HG03575 (cell line): ENCODE measurements at regions not wholly inside any gene's neighbourhood (a gene's known extent, or its start where the extent isn't known, plus 50 kb on each side); places are given as distances from the start of the nearest gene placed in this dataset.
"Not testable (repeated sequence)": the region's sequence is repeated elsewhere in the genome, so short reads cannot be mapped to it uniquely, and the experiment has no call there.

ENCODE experiments used
- ATAC-seq: cut with Tn5 transposase; IDR thresholded peaks from one replicate; pipeline ENCODE4 v1.9.1; 2021; ENCODE audit not compliant: unreplicated experiment, insufficient number of reproducible peaks, low FRiP score; ENCODE audit errors: extremely low read depth

DNA sequence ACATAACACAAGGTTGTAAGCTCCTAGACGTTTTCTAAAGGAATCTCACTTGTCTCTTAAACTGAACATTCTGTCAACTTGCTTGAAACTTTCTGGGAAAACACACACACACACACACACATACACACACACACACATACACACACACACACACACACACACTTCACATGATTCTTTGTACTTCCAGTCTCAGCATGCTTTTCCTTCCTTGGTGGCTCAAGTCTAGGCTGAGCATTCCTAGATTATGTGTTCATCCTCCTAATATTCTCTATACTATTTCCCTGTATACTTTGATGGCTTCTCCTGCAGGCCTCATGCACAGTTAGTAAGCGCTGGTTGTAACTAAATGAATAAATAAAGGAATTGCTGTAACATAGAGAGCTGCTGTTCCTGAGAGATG lies 372.1 kb downstream of the PTPRC start:
- ATAC-seq = no peak

DNA sequence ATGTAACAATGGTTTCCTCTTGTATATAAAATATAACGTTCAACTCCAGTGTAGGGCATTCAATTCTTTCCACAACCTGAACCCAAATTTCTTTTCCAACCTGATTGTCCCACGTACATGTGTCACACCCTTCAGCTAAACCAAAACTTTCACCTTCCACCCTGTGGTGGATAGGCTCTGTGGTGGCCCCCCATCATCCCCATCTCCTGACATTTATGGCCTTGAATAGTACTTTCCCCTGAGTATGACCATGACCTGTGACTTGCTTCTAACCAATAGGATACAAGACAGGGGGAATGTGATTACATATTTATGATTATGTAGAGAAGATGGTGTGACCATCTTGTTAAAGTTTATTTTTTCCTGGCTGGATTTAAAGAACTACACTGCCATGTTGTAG lies 377.0 kb downstream of the PTPRC start:
- no peak for ATAC-seq

DNA sequence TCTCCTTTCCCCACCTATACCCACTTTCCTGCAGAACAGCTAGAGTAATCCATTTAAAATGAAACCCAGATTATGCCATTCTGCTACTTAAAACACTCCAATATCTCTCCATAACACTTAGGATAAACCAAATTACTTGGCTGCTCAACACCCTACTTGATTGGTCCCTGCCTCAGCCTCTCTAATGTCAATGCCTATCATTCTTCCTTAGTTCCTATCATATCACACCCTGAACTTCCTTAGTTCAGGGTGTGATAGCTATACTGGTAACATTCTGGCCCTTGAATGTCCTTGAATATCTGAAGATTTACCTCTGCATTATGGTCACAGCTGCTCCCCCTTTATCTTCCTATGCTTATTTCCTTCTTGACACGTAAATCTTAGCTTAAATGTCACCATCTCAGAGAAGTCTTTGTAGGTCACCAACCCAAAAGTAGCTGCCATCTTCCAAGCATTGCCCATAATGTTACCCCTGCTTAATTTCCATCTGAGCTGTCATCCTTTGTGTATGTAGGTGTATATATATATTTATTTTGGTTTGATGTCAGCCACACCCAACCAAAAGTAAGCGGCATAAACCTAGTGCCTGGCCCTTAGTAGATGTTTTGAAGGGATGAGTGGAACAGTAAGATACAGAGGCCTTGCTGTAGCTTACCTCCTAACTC lies 379.8 kb downstream of the PTPRC start:
- ATAC-seq = no peak

DNA sequence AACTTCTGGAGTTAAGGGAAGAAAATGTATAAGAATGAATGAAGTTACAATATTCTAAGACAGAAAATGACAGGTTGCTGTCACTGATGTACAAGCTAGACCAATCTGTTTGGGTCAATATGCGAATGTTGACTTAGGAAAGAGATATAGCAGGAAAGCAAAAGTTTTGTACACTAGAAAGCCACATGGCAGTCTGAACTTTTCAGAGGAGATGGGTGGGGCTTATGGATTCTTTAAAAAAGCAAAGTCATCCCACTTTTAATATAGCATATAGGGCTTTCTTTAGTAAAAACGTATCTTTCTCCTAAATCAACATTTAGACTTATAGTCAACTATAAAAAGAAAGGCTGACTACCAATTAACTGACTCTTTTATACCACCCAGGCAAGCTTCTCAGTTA lies 381.2 kb downstream of the PTPRC start:
- no peak for ATAC-seq

DNA sequence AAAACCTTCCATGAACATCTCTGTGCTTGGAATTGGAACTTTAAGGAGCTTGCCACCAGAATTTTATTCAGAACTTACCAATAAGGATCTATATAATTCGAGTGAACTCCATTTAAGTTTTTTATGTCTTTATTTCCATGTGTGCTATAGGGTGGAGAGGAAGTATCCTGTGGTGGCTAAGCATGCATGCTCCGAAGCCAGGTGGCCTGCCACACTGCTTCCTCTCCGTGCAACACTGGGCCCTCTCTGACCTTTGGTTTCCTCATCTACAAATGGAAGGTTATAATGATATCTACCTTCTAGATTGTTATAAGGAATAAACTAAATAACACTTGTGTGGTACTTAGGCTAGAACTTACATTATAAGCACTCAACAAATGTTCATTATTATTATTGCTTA lies 382.1 kb downstream of the PTPRC start:
- no peak for ATAC-seq

DNA sequence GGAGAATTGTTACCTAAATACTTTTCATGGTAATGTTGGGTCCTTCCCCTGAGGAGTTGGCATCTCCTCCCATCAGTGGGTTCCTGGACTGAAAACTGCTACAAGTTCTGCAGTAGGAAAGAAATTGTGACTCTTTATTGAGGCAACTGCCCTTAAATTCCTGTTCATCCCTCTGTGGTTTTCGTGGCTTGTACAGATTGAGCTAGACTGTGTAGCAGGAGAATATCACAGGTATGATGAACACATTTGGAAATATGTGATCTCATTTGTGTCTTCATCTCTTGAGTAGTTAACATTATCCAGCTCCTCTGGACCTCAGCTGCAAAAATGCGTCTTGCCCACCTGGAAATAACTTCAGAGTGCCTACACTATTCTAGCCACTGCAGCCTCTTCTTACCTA lies 390.6 kb downstream of the PTPRC start:
- no peak for ATAC-seq

DNA sequence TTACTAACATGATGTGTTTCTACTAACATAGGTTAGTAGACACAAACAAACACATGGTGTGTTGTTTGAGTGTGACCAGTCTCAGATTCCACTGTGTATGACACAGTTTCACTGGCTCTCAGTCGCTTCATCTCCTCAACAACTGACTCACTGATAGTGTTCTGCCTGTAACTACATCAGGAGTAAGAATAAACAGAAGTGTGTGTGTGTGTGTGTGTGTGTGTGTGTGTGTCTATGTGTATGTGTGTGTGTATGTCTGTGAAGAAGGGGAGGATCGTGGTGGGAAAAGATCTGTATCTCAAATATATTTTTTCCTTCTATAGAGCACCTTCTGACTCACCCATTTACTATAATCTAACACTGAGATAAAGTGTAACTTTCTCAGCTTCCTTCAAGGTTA lies 391.0 kb downstream of the PTPRC start:
- no peak for ATAC-seq

DNA sequence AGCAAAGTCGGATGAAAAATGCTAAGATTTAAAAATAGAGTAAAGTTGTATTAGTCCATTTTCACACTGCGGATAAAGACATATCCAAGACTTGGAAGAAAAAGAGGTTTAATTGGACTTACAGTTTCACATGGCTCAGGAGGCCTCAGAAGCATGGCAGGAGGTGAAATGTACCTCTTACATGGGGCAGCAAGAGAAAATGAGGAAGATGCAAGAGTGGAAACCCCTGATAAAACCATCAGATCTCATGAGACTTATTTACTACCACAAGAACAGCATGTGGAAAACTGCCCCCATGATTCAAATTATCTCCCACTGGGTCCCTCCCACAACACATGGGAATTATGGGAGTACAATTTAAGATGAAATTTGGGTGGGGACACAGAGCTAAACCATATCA lies 391.7 kb downstream of the PTPRC start:
- not testable (repeated sequence) for ATAC-seq

DNA sequence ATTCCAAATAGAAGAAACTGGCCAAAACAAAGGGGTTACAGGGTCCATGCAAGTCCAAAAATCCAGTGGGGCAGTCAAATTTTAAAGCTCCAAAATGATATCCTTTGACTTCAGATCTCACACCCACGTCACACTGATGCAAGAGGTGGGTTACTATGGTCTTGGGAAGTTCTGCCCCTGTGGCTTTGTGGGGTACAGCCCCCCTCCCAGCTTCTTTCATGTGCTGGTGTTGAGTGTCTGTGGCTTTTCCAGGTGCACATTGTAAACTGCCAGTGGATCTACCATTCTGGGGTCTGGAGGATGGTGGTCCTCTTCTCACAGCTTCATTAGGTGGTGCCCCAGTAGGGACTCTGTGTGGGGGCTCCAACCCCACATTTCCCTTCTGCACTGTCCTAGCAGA lies 392.3 kb downstream of the PTPRC start:
- ATAC-seq = not testable (repeated sequence)

DNA sequence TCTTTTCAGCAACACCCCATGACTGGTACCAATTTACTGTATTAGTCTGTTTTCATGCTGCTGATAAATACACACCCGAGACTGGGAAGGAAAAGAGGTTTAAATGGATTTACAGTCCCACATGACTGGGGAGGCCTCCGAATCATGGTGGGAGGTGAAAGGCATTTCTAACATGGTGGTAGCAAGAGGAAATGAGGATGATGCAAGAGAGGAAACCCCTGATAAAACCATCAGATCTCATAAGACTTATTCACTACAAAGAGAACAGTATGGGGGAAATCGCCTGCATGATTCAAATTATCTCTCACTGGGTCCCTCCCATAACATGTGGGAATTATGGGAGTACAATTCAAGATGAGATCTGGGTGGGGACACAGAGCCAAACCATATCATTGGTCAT lies 393.6 kb downstream of the PTPRC start:
- ATAC-seq = not testable (repeated sequence)

DNA sequence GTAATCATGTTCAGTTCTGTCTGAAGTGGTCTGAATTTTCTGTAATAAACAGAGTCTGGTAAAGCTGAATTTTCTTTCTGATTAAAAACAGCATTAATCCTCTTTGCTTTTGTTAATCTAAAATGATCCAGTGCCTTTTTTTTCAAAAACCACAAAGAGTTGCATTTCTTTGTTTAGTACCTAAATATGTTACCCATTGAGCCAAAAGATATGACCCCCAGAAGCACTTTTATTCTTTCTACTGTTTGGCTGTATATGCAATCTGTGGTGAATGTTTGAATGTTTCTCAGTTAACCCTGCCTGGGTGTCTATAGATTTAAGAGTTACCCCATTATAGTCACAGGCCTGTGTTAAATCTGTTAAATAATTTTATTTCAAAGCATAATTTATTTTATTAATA lies 394.8 kb downstream of the PTPRC start:
- ATAC-seq = no peak

DNA sequence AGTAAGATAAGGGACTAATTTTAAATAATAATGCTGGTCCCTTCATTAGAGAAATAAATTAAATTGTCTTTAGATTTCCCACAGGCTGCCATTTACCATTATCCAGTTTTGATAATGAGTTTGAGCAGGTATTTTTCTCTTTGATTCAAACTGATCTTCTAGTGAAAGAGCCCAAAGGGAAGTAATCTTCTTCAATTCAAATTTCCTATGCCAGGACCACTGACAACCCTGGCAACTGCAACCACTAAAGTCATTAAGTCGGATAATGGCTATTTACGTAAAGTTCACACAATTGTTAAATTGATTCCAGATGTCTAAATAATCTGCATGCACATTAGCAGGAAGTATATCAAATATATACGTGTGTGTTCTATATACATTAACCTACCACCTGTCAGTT lies 399.3 kb downstream of the PTPRC start:
- ATAC-seq = no peak

DNA sequence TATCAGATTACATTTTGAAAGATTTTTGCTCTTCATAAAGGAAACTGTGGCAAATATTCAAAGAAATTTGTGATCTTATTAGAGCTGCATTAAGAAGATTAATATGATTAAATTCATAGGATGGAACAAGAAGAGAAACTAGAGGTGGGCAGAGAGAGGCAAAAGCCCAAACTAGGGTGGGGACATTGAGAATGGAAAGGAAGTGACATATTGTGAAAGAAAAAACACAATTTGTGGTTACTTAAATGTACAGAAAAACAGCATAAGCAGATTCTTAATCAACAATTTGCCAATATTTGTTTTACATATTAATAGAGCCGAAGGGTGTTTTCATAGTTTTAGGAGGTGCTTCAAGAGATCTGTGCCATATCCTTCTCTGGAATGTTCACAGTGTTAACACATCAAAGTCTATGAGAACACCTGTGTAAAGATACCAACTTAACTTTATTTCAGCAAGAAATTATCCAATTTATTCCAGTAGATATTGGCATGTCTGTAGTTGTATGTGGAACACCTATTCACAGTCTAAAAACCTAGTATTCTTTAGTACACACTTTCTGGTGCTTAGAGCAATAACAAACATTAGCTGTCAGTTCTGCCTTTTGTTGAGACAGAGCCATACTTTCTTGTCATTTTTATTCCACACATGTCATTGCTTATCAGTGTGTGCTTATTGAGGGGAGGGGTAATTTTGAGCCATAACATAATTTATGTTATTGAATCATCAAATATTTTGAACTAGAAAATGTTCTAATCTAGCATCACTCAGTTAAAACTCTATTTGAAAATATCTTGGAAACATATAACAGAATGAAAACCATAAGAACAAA lies 401.5 kb downstream of the PTPRC start:
- no peak for ATAC-seq

DNA sequence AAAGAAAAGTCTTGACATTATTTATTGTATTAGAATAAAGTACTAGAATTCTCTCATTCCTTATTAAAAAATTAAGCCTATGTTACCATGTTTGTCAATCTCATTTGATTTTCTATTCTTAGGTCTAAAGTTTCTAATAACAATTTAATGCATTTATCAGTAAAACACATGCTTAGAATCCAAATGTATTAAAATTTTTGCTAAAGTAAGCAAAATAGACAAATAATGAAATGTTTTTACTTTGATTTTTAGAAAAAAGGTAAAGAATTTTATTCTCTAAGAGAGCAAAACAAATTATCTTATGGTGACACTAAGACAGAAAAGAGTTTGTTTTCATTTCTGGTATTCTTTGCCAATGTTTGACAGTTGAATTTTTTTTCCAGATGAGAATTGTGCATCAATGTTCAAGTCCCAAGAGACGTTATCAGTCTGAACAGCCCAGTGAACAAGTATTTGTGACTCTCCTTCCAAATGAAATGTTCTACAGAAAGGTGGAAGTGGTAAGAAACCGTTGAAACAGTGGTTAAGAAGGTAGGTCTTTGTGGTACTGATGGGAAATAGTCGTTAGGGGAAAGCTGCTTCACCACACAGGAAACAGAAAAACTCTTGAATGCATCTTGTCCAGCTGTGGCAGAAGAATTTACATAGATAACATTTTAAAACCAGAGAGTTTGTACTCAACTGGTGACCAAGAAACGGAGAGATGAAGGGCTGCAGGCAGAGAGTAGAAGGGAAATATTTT lies 402.5 kb downstream of the PTPRC start:
- ATAC-seq = peak; percentile 98

DNA sequence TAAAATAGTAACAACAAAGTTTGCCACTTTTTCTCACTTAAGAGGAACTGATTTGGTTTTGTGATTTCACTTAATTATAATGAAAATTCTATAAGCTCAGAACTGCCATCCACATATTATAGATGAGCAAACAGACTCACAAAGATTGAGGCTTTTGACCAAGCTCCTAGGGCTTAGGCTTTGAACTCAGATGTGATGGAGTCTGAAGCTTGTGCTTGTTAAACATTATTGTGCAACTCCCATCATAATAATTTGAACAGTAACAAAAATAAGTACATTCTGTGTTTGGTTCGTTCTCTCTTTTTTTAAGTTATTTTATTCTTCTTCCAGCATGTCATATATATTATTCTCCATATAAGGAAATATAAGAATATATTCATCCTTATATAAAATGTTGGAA lies 403.4 kb downstream of the PTPRC start:
- no peak for ATAC-seq

DNA sequence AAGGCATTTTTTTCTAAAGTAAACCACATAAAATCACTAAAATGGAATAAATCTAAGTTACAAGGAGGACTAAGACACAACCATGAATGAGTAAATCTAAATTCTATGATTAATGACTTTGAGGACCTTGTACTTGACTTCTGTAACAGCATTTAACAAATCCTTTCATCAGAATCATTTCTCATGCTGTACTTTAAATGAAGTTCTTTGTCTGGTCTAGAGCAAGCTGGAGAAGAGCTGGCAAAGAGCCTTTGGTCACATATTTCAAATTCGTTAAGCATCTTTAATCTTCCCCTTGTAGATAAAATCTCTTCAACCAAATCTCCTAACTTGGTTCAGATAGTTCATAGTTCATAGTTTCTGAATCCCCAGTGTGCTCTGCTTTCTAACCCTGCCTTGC lies 405.4 kb downstream of the PTPRC start:
- ATAC-seq = no peak

DNA sequence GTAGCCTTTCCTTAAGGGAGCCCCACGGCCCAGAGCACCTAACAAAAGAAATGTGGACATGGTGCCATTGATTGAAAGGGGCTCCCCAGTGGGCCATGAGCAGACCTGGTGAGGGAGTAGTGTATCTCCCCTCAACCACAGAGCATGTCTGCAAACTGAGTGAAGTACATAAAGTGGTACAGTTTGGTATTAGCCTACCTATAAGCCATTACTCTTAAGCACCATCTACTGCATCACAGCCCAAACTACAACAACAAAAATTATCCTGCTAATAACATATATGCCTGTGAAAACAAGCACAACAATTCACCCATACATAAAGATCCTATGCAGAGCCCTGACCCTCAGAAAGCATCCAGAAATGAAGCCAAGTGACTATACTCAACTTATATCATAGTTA lies 407.8 kb downstream of the PTPRC start:
- ATAC-seq = no peak

DNA sequence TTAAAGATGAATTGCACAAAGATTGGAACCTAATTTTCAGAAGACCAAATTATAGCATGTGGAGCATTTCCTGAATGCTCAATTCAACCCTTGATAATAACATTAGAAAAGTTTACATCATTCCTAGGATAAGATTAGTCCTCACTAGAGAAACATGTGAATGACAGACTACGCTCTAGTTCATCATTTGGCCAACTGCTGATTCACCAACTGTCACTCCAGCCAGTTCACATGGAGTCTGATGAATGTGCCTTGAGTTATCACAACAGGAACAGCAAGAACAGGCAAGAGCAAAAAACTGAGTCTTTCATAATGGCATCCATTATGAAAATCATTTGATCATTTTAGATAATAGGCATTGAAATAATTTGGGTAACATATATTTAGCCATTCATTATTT lies 415.9 kb downstream of the PTPRC start:
- ATAC-seq = no peak

DNA sequence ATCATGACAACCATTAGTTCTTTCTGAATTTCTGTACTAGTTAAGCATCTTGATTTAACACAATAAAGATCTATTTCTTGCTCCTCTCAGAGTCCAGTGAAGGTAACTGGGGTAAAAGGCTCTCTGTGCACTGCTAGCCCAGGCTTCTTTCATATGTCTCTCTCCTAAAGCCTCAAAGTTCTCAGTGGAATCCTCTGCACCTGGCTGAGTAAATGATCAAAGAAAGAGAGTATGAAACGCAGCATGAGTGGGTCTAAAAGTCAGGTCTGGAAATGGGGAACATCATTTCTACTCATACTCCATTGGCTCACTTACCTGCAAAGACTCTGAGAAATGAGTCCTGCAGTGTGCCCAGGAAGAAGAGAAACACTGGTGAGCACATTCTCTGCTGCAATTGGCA lies 418.5 kb downstream of the PTPRC start:
- no peak for ATAC-seq

DNA sequence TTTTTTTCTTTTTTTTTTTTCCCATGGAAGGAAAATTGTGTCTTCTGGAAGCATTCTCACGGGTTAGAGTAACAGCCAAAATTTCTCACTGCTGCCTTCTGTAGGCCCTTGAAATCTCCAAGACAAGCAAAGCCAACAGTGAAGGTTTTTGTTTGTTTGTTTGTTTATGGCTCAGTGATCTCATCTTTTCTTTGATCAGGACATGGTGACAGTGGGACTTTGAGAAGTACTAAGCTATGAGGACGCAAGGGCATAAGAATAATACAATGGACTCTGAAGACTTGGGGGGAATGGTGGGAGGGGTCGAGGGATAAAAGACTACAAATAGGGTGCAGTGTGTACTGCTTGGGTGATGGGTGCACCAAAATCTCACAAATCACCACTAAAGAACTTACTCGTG lies 419.4 kb downstream of the PTPRC start:
- no peak for ATAC-seq
